ENCODE measurements at regions not wholly inside any gene's neighbourhood (a gene's known extent, or its start where the extent isn't known, plus 50 kb on each side); places are given as distances from the start of the nearest gene placed in this dataset.

DNA sequence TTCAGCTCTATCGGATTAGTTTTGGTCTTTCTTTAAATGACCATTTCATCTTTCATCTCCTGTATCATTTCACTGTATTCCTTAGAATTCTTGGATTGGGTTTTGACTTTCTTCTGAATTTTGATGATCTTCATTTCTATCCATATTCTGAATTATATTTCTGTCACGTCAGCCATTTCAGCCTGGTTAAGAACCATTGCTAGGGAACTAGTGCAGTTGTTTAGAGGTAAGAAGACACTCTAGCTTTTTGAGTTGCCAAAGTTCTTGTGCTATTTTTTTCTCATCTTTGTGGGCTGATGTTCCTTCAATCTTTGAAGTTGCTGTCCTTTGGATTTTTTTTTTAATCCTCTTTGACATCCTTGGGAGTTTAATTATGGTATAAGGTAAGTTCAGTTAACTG, 54.6 kb downstream of the STRIT1 start:
- DNase-seq (ENCODE audit: low read depth, low spot score) (no peak), FAIRE-seq (no peak)
- Histone ChIP-seq H3K9me3 (replicated peaks; ENCODE audit: control insufficient read depth, insufficient read depth, low read length) (no peaks in the 10 kb centered on the region), H3K4me3 (replicated peaks in 1 of 3; ENCODE audit: insufficient read depth in 1 of 3, low read depth in 1 of 3, low read length in 3 of 3) (no peak overlapping the region), H3K4me2 (ENCODE audit: insufficient read depth, low read length) (no peak overlapping the region), H3K27me3 (ENCODE audit: control insufficient read depth in 2 of 2, insufficient read depth in 2 of 2, low read length in 2 of 2) (no peaks in the 10 kb centered on the region), H3K79me2 (ENCODE audit: control insufficient read depth, insufficient read depth, low read length) (no peaks in the 10 kb centered on the region), H3K9ac (replicated peaks; ENCODE audit: extremely low read depth, insufficient read depth, low read length) (no peak overlapping the region), H3K27ac (ENCODE audit: insufficient read depth, low read depth, low read length) (no peak overlapping the region), H4K20me1 (replicated peaks; ENCODE audit: control insufficient read depth, extremely low read depth, insufficient read depth, low read length) (no peaks in the 10 kb centered on the region), H3K4me1 (ENCODE audit: control insufficient read depth, extremely low read depth, insufficient read depth, low read length) (no peaks in the 10 kb centered on the region), H3K36me3 (ENCODE audit: control insufficient read depth in 2 of 2, extremely low read depth in 1 of 2, insufficient read depth in 2 of 2, low read length in 2 of 2) (no peaks in the 10 kb centered on the region), H3K9me1 (replicated peaks; ENCODE audit: control insufficient read depth, extremely low read depth, insufficient read depth, low read length) (no peaks in the 10 kb centered on the region), H2AFZ (ENCODE audit: low read depth, low read length) (no peak overlapping the region)
- no TSS peak for BruUV-seq (replicated peaks)
- dilution Hi-C loops (cut with MboI; ENCODE audit: extremely low pct_ligation_motif_present, low sequenced_read_pairs): no loop called here
- TF ChIP-seq GATA2 (IDR thresholded peaks at IDR 0.05; ENCODE audit: insufficient read depth, insufficient read length, low read depth, low read length) (no peak), CTCF (IDR thresholded peaks at IDR 0.05; ENCODE audit: extremely low read depth in 1 of 2, insufficient read depth in 1 of 2, low read depth in 1 of 2, low read length in 2 of 2) (no peak), JUN (IDR thresholded peaks at IDR 0.05; ENCODE audit: borderline replicate concordance, insufficient read depth, insufficient read length, low read depth) (no peak), POLR2A (IDR thresholded peaks at IDR 0.05; ENCODE audit: low read depth, low read length) (no peak), POLR2AphosphoS5 (IDR thresholded peaks at IDR 0.05; ENCODE audit: insufficient read depth, low read depth, low read length) (no peak), FOS (IDR thresholded peaks at IDR 0.05; ENCODE audit: borderline replicate concordance, insufficient read depth, low read length) (no peak), MYC (IDR thresholded peaks at IDR 0.05; ENCODE audit: low read depth, low read length) (no peak), EZH2 (IDR thresholded peaks at IDR 0.05; ENCODE audit: borderline replicate concordance, low read depth, low read length, severe bottlenecking) (no peak)
- TF ChIP-seq, protein P1, sequence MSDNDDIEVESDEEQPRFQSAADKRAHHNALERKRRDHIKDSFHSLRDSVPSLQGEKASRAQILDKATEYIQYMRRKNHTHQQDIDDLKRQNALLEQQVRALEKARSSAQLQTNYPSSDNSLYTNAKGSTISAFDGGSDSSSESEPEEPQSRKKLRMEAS (IDR thresholded peaks at IDR 0.05; ENCODE audit: insufficient read depth, insufficient read length): no peak
- POLR2A ChIA-PET: no interaction called here
- intact Hi-C loops (cut with micrococcal nuclease): no loop called here
- CTCF ChIA-PET: interaction anchor here (1.3 kb wide), 1 partner anchor 16 kb away, joined by 3 read pairs; no protein-coding TSS in a partner anchor

Data from endothelial cell of umbilical vein (primary cell).